ENCODE measurements at regions not wholly inside any gene's neighbourhood (a gene's known extent, or its start where the extent isn't known, plus 50 kb on each side); places are given as distances from the start of the nearest gene placed in this dataset.

- H4K20me1 ChIP-seq (replicated peaks; ENCODE audit: control insufficient read depth, insufficient read depth, low read length): no peaks in the 10 kb centered on the region
- in situ Hi-C loops (cut with MboI): no loop called here
- no peak overlapping the region for H2AFZ ChIP-seq (ENCODE audit: low read depth, low read length)
- no peaks in the 10 kb centered on the region for H3K36me3 ChIP-seq (ENCODE audit: control insufficient read depth, insufficient read depth, low read length)
- H3K27ac ChIP-seq (ENCODE audit: extremely low read depth, low read depth, low read length): no peak overlapping the region
- H3K4me1 ChIP-seq (replicated peaks in 1 of 2; ENCODE audit: control insufficient read depth in 2 of 2, insufficient read depth in 2 of 2, low read length in 2 of 2): no peaks in the 10 kb centered on the region
- no TSS peak for BruUV-seq (replicated peaks)
- no peaks in the 10 kb centered on the region; the same call in 1 of the 2 replicates for H3K9me3 ChIP-seq (replicated peaks; ENCODE audit: control insufficient read depth, insufficient read depth, low read depth, low read length)
- ChIA-PET CTCF (ENCODE audit: low intra/inter-chr PET ratio) (no interaction called here), POLR2A (no interaction called here)
- H3K9ac ChIP-seq (ENCODE audit: insufficient read depth in 1 of 2, low read depth in 2 of 2, low read length in 2 of 2): no peak overlapping the region
- FAIRE-seq (no peak), DNase-seq (ENCODE audit: extremely low read depth in 1 of 4, low spot score in 3 of 4) (no peak), ATAC-seq (no peak)
- H3K4me2 ChIP-seq (ENCODE audit: insufficient read depth, low read length): no peak overlapping the region
- no peaks in the 10 kb centered on the region for H3K9me1 ChIP-seq (ENCODE audit: control insufficient read depth, insufficient read depth, low read length)
- no peak overlapping the region for H3K4me3 ChIP-seq
- 0% methylated on average over 1 of the region's 1 CpG for WGBS (ENCODE audit: insufficient coverage, low coverage, missing lambda C conversion rate)
- no peaks in the 10 kb centered on the region for H3K79me2 ChIP-seq (ENCODE audit: control insufficient read depth, insufficient read depth, low read length)
- H3K27me3 ChIP-seq (ENCODE audit: control insufficient read depth in 2 of 2, insufficient read depth in 2 of 2, low read length in 2 of 2): no peaks in the 10 kb centered on the region
- intact Hi-C loops (cut with micrococcal nuclease): no loop called here
- no peak for TF ChIP-seq ZNF224 (CRISPR knock-in tag; IDR thresholded peaks at IDR 0.05)
- TF ChIP-seq NCOA1 (IDR thresholded peaks at IDR 0.05; ENCODE audit: low read depth): no peak
- no peak for TF ChIP-seq SMAD2 (IDR thresholded peaks at IDR 0.05; ENCODE audit: low read depth, low read length)
- no peak for TF ChIP-seq LCOR (CRISPR knock-in tag; IDR thresholded peaks at IDR 0.05)
- no peak for TF ChIP-seq NONO (IDR thresholded peaks at IDR 0.05; ENCODE audit: low read depth in 2 of 2, low read length in 1 of 2)
- no peak for TF ChIP-seq CBX2 (IDR thresholded peaks at IDR 0.05; ENCODE audit: insufficient read depth, low read length, poor library complexity, severe bottlenecking)
- TF ChIP-seq MCM7 (IDR thresholded peaks at IDR 0.05): no peak
- no peak for TF ChIP-seq HLTF (IDR thresholded peaks at IDR 0.05)
- TF ChIP-seq SMAD1 (IDR thresholded peaks at IDR 0.05; ENCODE audit: low read depth, low read length, partially characterized antibody): no peak
- no peak for TF ChIP-seq ZNF507 (tag; conservative IDR thresholded peaks at IDR 0.05)
- TF ChIP-seq ZNF740 (CRISPR knock-in tag; IDR thresholded peaks at IDR 0.05): no peak
- TF ChIP-seq ZNF740 (tag; IDR thresholded peaks at IDR 0.05): no peak
- no peak for TF ChIP-seq EP400 (IDR thresholded peaks at IDR 0.05)
- TF ChIP-seq, protein P1, sequence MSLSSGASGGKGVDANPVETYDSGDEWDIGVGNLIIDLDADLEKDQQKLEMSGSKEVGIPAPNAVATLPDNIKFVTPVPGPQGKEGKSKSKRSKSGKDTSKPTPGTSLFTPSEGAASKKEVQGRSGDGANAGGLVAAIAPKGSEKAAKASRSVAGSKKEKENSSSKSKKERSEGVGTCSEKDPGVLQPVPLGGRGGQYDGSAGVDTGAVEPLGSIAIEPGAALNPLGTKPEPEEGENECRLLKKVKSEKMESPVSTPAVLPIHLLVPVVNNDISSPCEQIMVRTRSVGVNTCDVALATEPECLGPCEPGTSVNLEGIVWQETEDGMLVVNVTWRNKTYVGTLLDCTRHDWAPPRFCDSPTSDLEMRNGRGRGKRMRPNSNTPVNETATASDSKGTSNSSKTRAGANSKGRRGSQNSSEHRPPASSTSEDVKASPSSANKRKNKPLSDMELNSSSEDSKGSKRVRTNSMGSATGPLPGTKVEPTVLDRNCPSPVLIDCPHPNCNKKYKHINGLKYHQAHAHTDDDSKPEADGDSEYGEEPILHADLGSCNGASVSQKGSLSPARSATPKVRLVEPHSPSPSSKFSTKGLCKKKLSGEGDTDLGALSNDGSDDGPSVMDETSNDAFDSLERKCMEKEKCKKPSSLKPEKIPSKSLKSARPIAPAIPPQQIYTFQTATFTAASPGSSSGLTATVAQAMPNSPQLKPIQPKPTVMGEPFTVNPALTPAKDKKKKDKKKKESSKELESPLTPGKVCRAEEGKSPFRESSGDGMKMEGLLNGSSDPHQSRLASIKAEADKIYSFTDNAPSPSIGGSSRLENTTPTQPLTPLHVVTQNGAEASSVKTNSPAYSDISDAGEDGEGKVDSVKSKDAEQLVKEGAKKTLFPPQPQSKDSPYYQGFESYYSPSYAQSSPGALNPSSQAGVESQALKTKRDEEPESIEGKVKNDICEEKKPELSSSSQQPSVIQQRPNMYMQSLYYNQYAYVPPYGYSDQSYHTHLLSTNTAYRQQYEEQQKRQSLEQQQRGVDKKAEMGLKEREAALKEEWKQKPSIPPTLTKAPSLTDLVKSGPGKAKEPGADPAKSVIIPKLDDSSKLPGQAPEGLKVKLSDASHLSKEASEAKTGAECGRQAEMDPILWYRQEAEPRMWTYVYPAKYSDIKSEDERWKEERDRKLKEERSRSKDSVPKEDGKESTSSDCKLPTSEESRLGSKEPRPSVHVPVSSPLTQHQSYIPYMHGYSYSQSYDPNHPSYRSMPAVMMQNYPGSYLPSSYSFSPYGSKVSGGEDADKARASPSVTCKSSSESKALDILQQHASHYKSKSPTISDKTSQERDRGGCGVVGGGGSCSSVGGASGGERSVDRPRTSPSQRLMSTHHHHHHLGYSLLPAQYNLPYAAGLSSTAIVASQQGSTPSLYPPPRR (CRISPR knock-in tag; IDR thresholded peaks at IDR 0.05; ENCODE audit: borderline replicate concordance): no peak
- TF ChIP-seq, protein P2, sequence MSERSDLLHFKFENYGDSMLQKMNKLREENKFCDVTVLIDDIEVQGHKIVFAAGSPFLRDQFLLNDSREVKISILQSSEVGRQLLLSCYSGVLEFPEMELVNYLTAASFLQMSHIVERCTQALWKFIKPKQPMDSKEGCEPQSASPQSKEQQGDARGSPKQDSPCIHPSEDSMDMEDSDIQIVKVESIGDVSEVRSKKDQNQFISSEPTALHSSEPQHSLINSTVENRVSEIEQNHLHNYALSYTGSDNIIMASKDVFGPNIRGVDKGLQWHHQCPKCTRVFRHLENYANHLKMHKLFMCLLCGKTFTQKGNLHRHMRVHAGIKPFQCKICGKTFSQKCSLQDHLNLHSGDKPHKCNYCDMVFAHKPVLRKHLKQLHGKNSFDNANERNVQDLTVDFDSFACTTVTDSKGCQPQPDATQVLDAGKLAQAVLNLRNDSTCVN (CRISPR knock-in tag; IDR thresholded peaks at IDR 0.05): no peak
- no peak for TF ChIP-seq RNF2 (IDR thresholded peaks at IDR 0.05)
- no peak for TF ChIP-seq SAP30 (IDR thresholded peaks at IDR 0.05; ENCODE audit: borderline replicate concordance, insufficient read depth, low read depth, low read length, poor library complexity, severe bottlenecking)
Observed at GRCh38 chr4:170497689-170498088, 407.9 kb upstream of the AADAT start.

Data from K562 (cell line).